HG03439 (cell line): ENCODE measurements at regions not wholly inside any gene's neighbourhood (a gene's known extent, or its start where the extent isn't known, plus 50 kb on each side); places are given as distances from the start of the nearest gene placed in this dataset.

Experiments used
- ATAC-seq: cut with Tn5 transposase; IDR thresholded peaks from one replicate; pipeline ENCODE4 v1.9.1; 2021; ENCODE audit warnings: mild to moderate bottlenecking, moderate library complexity; ENCODE audit not compliant: unreplicated experiment

DNA sequence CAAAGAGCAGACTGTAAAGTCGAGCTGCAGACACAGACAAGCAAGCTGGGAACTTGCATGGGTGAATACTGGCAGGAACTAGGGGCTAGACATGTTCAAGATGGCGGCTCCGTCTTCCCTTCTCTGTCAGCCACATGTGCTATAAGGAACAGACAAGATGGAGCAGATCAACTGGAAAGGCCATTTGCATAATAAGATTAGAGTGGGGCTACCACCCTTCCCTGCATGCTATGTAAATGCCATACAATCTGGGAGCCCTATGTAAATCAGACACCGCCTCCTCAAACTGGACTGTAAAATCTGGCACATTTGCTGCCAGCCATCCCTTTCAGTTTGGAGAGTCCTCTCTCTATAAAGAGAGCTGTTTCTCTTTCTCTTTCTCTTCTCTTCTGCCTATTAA is 640.1 kb upstream of the CDH8 start:
- no peak for ATAC-seq

GRCh38 chr16:62665269-62665668 is 629.0 kb upstream of the CDH8 start:
- ATAC-seq, result no peak

DNA sequence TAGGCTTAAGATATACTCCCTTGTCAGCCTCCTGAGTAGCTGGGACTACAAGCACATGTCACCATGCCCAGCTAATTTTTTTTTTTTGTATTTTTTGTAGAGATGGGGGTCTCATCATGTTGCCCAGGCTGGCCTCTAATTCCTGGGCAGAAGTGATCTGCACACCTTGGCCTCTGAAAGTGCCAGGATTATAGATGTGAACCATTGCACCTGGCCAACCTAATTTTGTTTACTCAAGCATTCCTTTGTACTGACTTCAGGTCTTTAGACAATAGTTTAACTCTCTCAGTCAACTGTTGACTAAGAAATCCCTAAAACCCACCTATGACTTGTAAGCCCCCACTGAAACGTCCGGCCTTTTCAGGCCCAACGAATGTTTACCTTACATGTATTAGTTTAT is 628.3 kb upstream of the CDH8 start:
- no peak for ATAC-seq

DNA sequence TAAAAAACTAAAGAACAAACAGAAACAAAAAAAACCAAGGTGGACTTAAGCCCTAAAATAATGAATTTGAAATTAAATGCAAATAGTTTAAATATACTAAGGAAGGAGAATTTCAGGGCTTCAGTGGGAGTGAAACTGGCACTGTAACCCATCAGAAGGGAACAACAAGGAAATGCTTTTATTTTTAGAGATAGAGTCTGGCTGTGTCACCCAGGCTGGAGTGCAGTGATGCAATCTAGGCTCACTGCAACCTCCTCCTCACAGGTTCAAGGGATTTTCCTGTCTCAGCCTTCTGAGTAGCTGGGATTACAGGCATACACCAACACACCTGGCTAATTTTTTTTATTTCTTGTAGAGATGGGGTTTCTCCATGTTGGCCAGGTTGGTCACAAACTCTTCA is 625.2 kb upstream of the CDH8 start:
- ATAC-seq, result no peak

- no peak for ATAC-seq
These were observed 620.9 kb upstream of the CDH8 start for GRCh38 chr16:62657116-62657515.

DNA sequence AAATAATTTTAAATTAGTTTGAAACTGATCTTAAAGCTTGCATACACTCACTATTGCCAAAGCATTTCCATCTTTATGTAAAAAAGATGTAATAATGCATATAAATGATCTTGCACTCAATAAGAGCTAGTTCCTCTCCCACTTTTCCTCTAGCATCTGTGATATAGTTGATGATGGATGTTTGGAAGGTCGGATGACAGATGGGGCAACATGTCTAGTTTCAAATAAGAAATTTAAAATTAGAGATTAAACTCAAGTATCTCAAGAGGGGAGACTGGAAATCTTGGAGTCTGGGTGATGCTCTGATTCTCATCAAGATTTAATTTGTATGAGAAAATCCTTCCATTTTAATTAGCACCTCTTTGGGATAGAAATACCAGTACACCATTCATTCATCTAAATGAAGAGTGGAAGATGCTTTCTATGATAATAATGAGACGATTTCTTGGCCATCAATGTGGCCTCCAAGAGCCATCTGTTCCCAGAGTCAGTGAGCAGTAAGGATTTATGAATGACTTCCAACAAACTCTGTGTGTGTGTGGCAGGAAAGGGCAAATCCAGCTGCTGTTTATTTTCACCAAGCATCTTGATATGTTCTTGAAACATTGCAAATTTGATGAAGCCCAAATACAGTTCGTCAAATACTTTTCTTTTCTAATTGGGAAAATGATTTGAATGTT is 616.3 kb upstream of the CDH8 start:
- no peak for ATAC-seq

- ATAC-seq, result no peak
These were observed 612.0 kb upstream of the CDH8 start for GRCh38 chr16:62648256-62648655.

- no peak for ATAC-seq
These were observed 608.0 kb upstream of the CDH8 start for GRCh38 chr16:62644030-62644812.

- ATAC-seq, result no peak
These were observed 606.4 kb upstream of the CDH8 start for GRCh38 chr16:62642677-62643076.

GRCh38 chr16:62639890-62640289 is 603.7 kb upstream of the CDH8 start:
- no peak for ATAC-seq

GRCh38 chr16:62638964-62639870 is 603.0 kb upstream of the CDH8 start:
- no peak for ATAC-seq

GRCh38 chr16:62638324-62638911 is 602.2 kb upstream of the CDH8 start:
- no peak for ATAC-seq

GRCh38 chr16:62625326-62625725 is 589.1 kb upstream of the CDH8 start:
- ATAC-seq, result no peak

DNA sequence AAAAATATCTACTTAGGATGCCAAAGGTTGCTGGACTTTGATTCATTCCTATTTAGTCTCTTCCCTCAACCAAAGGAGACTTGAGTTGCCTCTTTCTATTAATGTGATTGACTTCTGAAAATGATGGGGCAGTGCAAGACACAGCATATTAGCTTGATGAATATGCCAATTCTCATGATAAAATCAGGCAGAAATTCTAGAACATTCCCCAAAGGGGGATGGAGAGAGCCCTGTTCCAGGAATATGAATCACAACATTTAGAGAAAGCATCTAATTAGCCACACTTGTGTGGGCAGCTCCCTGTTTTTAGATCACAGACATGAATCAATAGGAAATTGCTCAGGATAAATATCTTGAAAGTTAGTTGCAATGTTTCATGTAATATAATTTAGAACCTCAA is 584.0 kb upstream of the CDH8 start:
- no peak for ATAC-seq

GRCh38 chr16:62615526-62615925 is 579.3 kb upstream of the CDH8 start:
- ATAC-seq, result no peak

DNA sequence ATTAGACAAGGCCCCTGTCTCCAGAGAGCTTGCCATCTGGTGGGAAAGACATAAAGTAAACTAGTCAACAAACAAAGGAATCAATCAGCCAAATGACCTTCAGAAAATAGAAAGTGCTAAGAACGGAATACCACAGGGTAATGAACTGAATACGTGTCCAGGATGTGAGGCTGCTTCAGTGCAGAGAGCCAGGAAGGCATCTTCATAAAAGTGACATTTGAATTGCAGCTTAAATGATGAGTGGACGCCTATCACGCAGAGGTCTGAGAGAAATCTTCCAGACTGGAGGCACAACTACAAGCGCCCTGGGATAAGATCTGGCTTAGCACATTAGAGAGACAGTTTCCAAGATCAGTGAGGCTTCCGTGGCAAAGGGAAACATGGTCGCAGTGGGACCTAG is 574.1 kb upstream of the CDH8 start:
- ATAC-seq, result no peak

GRCh38 chr16:62602790-62603189 is 566.6 kb upstream of the CDH8 start:
- no peak for ATAC-seq

GRCh38 chr16:62597875-62598274 is 561.6 kb upstream of the CDH8 start:
- ATAC-seq, result no peak

DNA sequence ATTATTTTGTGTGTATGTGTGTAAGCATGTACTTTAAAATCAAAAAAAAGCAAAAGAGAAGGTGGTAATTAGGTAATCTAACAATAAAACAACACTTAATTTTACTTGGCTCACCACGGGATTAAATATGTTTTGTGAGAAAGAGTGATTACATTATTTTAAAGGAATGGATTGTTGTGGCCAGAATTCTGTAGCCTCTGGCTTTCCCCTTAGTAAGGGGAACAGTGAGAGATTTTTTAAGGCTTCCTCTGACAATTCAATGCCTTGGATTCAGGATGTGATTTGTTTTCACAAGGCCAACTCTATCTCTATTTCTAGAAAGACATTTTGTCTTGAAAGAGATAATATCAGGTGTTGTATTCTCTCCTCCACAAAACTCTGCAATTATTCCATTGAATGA is 560.3 kb upstream of the CDH8 start:
- ATAC-seq, result no peak

DNA sequence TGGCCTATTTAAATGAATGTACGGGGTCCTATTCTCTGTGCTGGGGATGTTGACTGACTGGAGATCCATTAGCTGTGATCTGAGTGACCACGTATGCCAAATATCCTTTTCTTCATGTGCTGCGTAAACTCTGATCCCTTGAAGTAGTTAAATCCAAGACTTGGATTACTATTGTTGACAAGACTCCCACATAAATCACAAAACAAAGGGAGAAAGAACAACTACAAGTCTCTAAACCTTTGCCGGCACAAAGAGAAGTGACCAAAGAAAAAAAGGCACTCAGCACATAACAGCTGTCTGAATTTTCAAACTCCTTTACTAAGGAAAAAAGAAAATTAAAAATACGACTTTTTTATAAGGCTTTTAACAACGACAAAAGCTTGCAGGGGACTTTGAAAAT is 559.9 kb upstream of the CDH8 start:
- ATAC-seq, result no peak
